ENCODE measurements at regions not wholly inside any gene's neighbourhood (a gene's known extent, or its start where the extent isn't known, plus 50 kb on each side); places are given as distances from the start of the nearest gene placed in this dataset.

- H3K4me2 ChIP-seq, result no peak overlapping the region
- Mint-ChIP-seq H3K27me3 (ENCODE audit: insufficient read depth, low read depth, poor library complexity) (peaks cover 6% of the 10 kb centered on the region), H3K4me1 (peaks cover under 1% of the 10 kb centered on the region; the same call in 2 of the 3 replicates), H3K9me3 (peaks cover 2% of the 10 kb centered on the region; the same call in 1 of the 3 replicates), H3K36me3 (ENCODE audit: low read depth) (no peaks in the 10 kb centered on the region), H3K4me3 (no peak overlapping the region), H3K27ac (no peak overlapping the region)
- ATAC-seq (no peak), DNase-seq (ENCODE audit: low spot score) (no peak)
- H3K27ac ChIP-seq (ENCODE audit: low read depth), result no peak overlapping the region
- no peaks in the 10 kb centered on the region for H3K27me3 ChIP-seq (ENCODE audit: insufficient read depth)
- H3K9me2 ChIP-seq (ENCODE audit: insufficient read depth), result no peaks in the 10 kb centered on the region
- no peaks in the 10 kb centered on the region for H4K20me1 ChIP-seq (replicated peaks; ENCODE audit: insufficient read depth)
- H3K36me3 ChIP-seq (ENCODE audit: insufficient read depth), result no peaks in the 10 kb centered on the region
- TF ChIP-seq EZH2 (IDR thresholded peaks at IDR 0.05; ENCODE audit: low read depth, unreplicated experiment) (no peak), NANOG (IDR thresholded peaks at IDR 0.05; ENCODE audit: borderline replicate concordance) (no peak)
- no peak overlapping the region for H3K4me3 ChIP-seq
- H3K79me2 ChIP-seq (replicated peaks; ENCODE audit: insufficient read depth), result no peaks in the 10 kb centered on the region
- no peaks in the 10 kb centered on the region for H3F3A ChIP-seq (replicated peaks; ENCODE audit: low read depth)
- H3K4me1 ChIP-seq (ENCODE audit: insufficient read depth), result no peaks in the 10 kb centered on the region
- no peak overlapping the region for H2AFZ ChIP-seq
Measured at GRCh38 chr16:8292271-8292670, 298.0 kb downstream of the TMEM114 start.

- H3K27me3 Mint-ChIP-seq (ENCODE audit: insufficient read depth, low read depth, poor library complexity), result peaks cover 3% of the 10 kb centered on the region
- TF ChIP-seq CREB1 (CRISPR knock-in tag; IDR thresholded peaks at IDR 0.05; ENCODE audit: low read depth), result no peak
- peak; percentile 55; the same call in 1 of the 2 replicates for TF ChIP-seq ZNF462 (CRISPR knock-in tag; IDR thresholded peaks at IDR 0.05)
- no peaks in the 10 kb centered on the region for H3F3A ChIP-seq (replicated peaks; ENCODE audit: low read depth)
- H3K4me1 Mint-ChIP-seq, result peaks cover 18% of the 10 kb centered on the region
- H4K20me1 ChIP-seq (replicated peaks; ENCODE audit: insufficient read depth), result no peaks in the 10 kb centered on the region
- H3K4me3 ChIP-seq, result no peak overlapping the region
- no peak overlapping the region for H3K27ac ChIP-seq (ENCODE audit: low read depth)
- no peak overlapping the region for H3K4me3 Mint-ChIP-seq
- H3K79me2 ChIP-seq (replicated peaks; ENCODE audit: insufficient read depth), result no peaks in the 10 kb centered on the region
- peak overlapping the region; percentile 6 for H3K27ac Mint-ChIP-seq
- H3K27me3 ChIP-seq (ENCODE audit: insufficient read depth), result no peaks in the 10 kb centered on the region
- H3K9me3 Mint-ChIP-seq, result 0 out of 3 replicates have a peak, but pooled peaks cover 2% of the 10 kb centered on the region
- no peaks in the 10 kb centered on the region for H3K4me1 ChIP-seq (ENCODE audit: insufficient read depth)
- no peaks in the 10 kb centered on the region for H3K36me3 Mint-ChIP-seq (ENCODE audit: low read depth)
- 0 out of 2 replicates have a peak overlapping the region, but pooled peaks have one; percentile 52 for H3K4me2 ChIP-seq
- no peaks in the 10 kb centered on the region for H3K36me3 ChIP-seq (ENCODE audit: insufficient read depth)
- H2AFZ ChIP-seq, result no peak overlapping the region
- H3K9me2 ChIP-seq (ENCODE audit: insufficient read depth), result no peaks in the 10 kb centered on the region
- peak; percentile 36; the same call in 2 of the 3 replicates for ATAC-seq
- DNase-seq (ENCODE audit: low spot score), result peak; percentile 26
Measured at GRCh38 chr16:8286348-8286747, 304.0 kb downstream of the TMEM114 start.

All from GM23338 (cell line).